GM12878 (cell line): ENCODE measurements at regions not wholly inside any gene's neighbourhood (a gene's known extent, or its start where the extent isn't known, plus 50 kb on each side); places are given as distances from the start of the nearest gene placed in this dataset.

ENCODE experiments used
- ATAC-seq: fragments of 200-7000 bp; cut with Tn5 transposase; 3 replicates; pipeline ENCODE4 v1.9.1; 2020; ENCODE audit warnings: mild to moderate bottlenecking, moderate library complexity
- BruUV-seq: library from RNA; stranded (reverse); fragments of 400-500 nt; replicated peaks from 2 replicates; lab custom pipeline; 2021; lab: Mats Ljungman, UMichigan
- CTCF ChIA-PET: fragments of 300-600 bp; sonication (Branson Sonifier 250); formaldehyde crosslinking; extraction: SDS; loops from one replicate; lab custom pipeline; 2021; ENCODE audit warnings: inconsistent platforms; lab: Yijun Ruan, JAX
- POLR2A ChIA-PET: fragments of 350-600 bp; formaldehyde crosslinking; extraction: SDS; loops from one replicate; lab custom pipeline; 2021; ENCODE audit warnings: inconsistent platforms; lab: Charles Lee
- RAD21 ChIA-PET: fragments of 300-600 bp; sonication (Branson Sonifier 250); formaldehyde crosslinking; loops from one replicate; lab custom pipeline; 2023; ENCODE audit warnings: antibody characterized with exemption; ENCODE audit not compliant: unreplicated experiment; lab: Charles Lee
- SMC1A ChIA-PET: fragments of 300-600 bp; sonication (Branson Sonifier 250); formaldehyde crosslinking; loops from one replicate; lab custom pipeline; 2023; ENCODE audit not compliant: unreplicated experiment, uncharacterized antibody; lab: Charles Lee
- DNase-seq: peaks from one replicate; pipeline ENCODE4 v3.0.0-alpha.2; 2011; ENCODE audit warnings: low read depth, low spot score
- FAIRE-seq: peaks from 3 replicates; lab custom pipeline; 2011; peaks lifted over from hg19 to GRCh38; lab: Jason Lieb, UNC
- H2AFZ ChIP-seq: 2 replicates; pipeline ENCODE4 v1.6.0; 2011; ENCODE audit warnings: low read depth, low read length, control low read depth; ENCODE audit not compliant: control insufficient read depth
- H3K27ac ChIP-seq: 2 replicates; pipeline ENCODE4 v1.5.1; 2011; ENCODE audit warnings: control low read depth; ENCODE audit not compliant: control insufficient read depth, insufficient read depth
- H3K27me3 ChIP-seq, 2 experiments: replicated peaks in 1 of 2; 2 replicates each; pipeline versions ENCODE4 v1.6.0 to v1.6.1; 2011; ENCODE audit warnings: low read length in 1 of 2; ENCODE audit not compliant: control insufficient read depth in 2 of 2, insufficient read depth in 2 of 2
- H3K36me3 ChIP-seq, 2 experiments: 2 replicates each; pipeline ENCODE4 v1.5.1; 2011; ENCODE audit warnings: low read length in 1 of 2; ENCODE audit not compliant: control insufficient read depth in 2 of 2, insufficient read depth in 2 of 2
- H3K4me1 ChIP-seq: 2 replicates; pipeline ENCODE4 v1.6.1; 2011; ENCODE audit warnings: mild to moderate bottlenecking, low read length, moderate library complexity, mixed read lengths; ENCODE audit not compliant: control insufficient read depth, insufficient read depth
- H3K4me2 ChIP-seq: 2 replicates; pipeline ENCODE4 v1.6.0; 2011; ENCODE audit warnings: control low read depth; ENCODE audit not compliant: control insufficient read depth, insufficient read depth
- H3K4me3 ChIP-seq: fragments of 200-600 bp; sonication (generic); 2 replicates; pipeline ENCODE4 v1.5.1; 2016
- H3K79me2 ChIP-seq: 2 replicates; pipeline ENCODE4 v1.6.0; 2011; ENCODE audit warnings: low read length; ENCODE audit not compliant: control insufficient read depth, insufficient read depth
- H3K9ac ChIP-seq: 2 replicates; pipeline ENCODE4 v1.8.0; 2011; ENCODE audit warnings: low read length, control low read depth, mixed read lengths; ENCODE audit not compliant: control insufficient read depth, insufficient read depth
- H3K9me3 ChIP-seq: replicated peaks from 3 replicates; pipeline ENCODE4 v1.5.1; 2011; ENCODE audit warnings: mild to moderate bottlenecking, low read length; ENCODE audit not compliant: control insufficient read depth, insufficient read depth
- H4K20me1 ChIP-seq: 2 replicates; pipeline ENCODE4 v1.6.0; 2011; ENCODE audit not compliant: control insufficient read depth, insufficient read depth
- ASH2L ChIP-seq: fragments of 300-600, 200-600 bp; sonication (generic); IDR thresholded peaks from 2 replicates; pipeline ENCODE4 v1.6.1; 2017; ENCODE audit warnings: low read depth, mild to moderate bottlenecking, borderline replicate concordance
- BMI1 ChIP-seq: fragments of 450-650 bp; IDR thresholded peaks from 2 replicates; pipeline ENCODE4 v1.6.1; 2016; ENCODE audit warnings: mild to moderate bottlenecking, moderate library complexity, borderline replicate concordance
- CHD1 ChIP-seq: IDR thresholded peaks from 2 replicates; pipeline ENCODE4 v1.6.1; 2012; ENCODE audit warnings: low read depth, low read length, improper control_type of control experiment
- CREB1 ChIP-seq: IDR thresholded peaks from 2 replicates; pipeline ENCODE4 v1.6.1; 2012; ENCODE audit warnings: low read depth, mild to moderate bottlenecking, inconsistent platforms
- CREM ChIP-seq: IDR thresholded peaks from 2 replicates; pipeline ENCODE4 v1.6.1; 2014; ENCODE audit warnings: antibody characterized with exemption, low read depth
- IKZF1 ChIP-seq: fragments of 450-650 bp; conservative IDR thresholded peaks from 2 replicates; pipeline ENCODE4 v1.6.1; 2017; ENCODE audit warnings: antibody characterized with exemption, mild to moderate bottlenecking
- MTA3 ChIP-seq: IDR thresholded peaks from 2 replicates; pipeline ENCODE4 v1.6.1; 2012; ENCODE audit warnings: low read length, inconsistent platforms, borderline replicate concordance
- NKRF ChIP-seq: fragments of 450-650 bp; conservative IDR thresholded peaks from 2 replicates; pipeline ENCODE4 v1.6.1; 2017; ENCODE audit warnings: mild to moderate bottlenecking, moderate library complexity
- POLR2AphosphoS2 ChIP-seq: IDR thresholded peaks from 2 replicates; pipeline ENCODE4 v1.6.1; 2011; ENCODE audit warnings: low read depth, mild to moderate bottlenecking, low read length, improper control_type of control experiment, moderate library complexity
- SIX5 ChIP-seq: IDR thresholded peaks from 2 replicates; pipeline ENCODE4 v1.6.1; 2011; ENCODE audit warnings: mild to moderate bottlenecking, low read depth, low read length, moderate library complexity; ENCODE audit not compliant: severe bottlenecking
- ZNF217 ChIP-seq: fragments of 450-650 bp; IDR thresholded peaks from 2 replicates; pipeline ENCODE4 v1.6.1; 2017; ENCODE audit warnings: antibody characterized with exemption, mild to moderate bottlenecking
- ZNF622 ChIP-seq: fragments of 450-650 bp; IDR thresholded peaks from 2 replicates; pipeline ENCODE4 v1.6.1; 2017; ENCODE audit warnings: mild to moderate bottlenecking, inconsistent platforms
- WGBS: methylation state at CpG from one replicate; pipeline ENCODE4 v1.1.6; 2016; ENCODE audit warnings: low lambda C conversion rate; ENCODE audit not compliant: insufficient replicate concordance, insufficient coverage; ENCODE audit errors: missing lambda C conversion rate; 5-methylcytosine and 5-hydroxymethylcytosine counted together
- in situ Hi-C: fragments of 300-500 bp; cut with MboI; formaldehyde crosslinking; loops from 9 replicates; pipeline ENCODE4 v1.14.3; 2018; ENCODE audit warnings: mixed read lengths
- intact Hi-C: fragments of 100-400 bp; cut with micrococcal nuclease; formaldehyde crosslinking; loops from one replicate; pipeline ENCODE4 v1.14.2; 2022; ENCODE audit not compliant: unreplicated experiment

- no peaks in the 10 kb centered on the region for H3K79me2 ChIP-seq
- 0% methylated on average over 1 of the region's 1 CpG for WGBS
- H3K9me3 ChIP-seq, result no peaks in the 10 kb centered on the region
- no peak overlapping the region for H3K9ac ChIP-seq
- SMC1A ChIA-PET, result no interaction called here
- POLR2A ChIA-PET, result no interaction called here
- DNase-seq, result no peak
- ATAC-seq, result no peak
- H4K20me1 ChIP-seq, result no peaks in the 10 kb centered on the region
- in situ Hi-C loops, result no loop called here
- H3K4me3 ChIP-seq, result no peak overlapping the region
- no peaks in the 10 kb centered on the region for H3K36me3 ChIP-seq
- no peak overlapping the region for H3K27ac ChIP-seq
- H3K27me3 ChIP-seq, result no peaks in the 10 kb centered on the region; a peak in 1 of 4 replicates
- TF ChIP-seq BMI1 (no peak), CHD1 (no peak), CREM (no peak), ZNF217 (no peak), CREB1 (no peak), POLR2AphosphoS2 (no peak), NKRF (no peak), ASH2L (no peak), SIX5 (no peak), ZNF622 (no peak), IKZF1 (no peak), MTA3 (no peak)
- RAD21 ChIA-PET, result no interaction called here
- H3K4me2 ChIP-seq, result no peak overlapping the region
- no TSS peak for BruUV-seq
- no peaks in the 10 kb centered on the region for H3K4me1 ChIP-seq
- intact Hi-C loops, result loop anchor here (10.0 kb wide), 1 partner anchor 835 kb away; the partner anchor contains the start of gene FSTL5
- CTCF ChIA-PET, result interaction anchor here (0.7 kb wide), 1 partner anchor 960 kb away, joined by 3 read pairs; no protein-coding TSS in a partner anchor
- H2AFZ ChIP-seq, result no peak overlapping the region
- no peak for FAIRE-seq
These were observed 833.9 kb downstream of the FSTL5 start for GRCh38 chr4:161329852-161330251.
